Parathyroid adenoma (tissue), 2 donors: ENCODE measurements at regions not wholly inside any gene's neighbourhood (a gene's known extent, or its start where the extent isn't known, plus 50 kb on each side); places are given as distances from the start of the nearest gene placed in this dataset.

Source experiments
- H2AFZ ChIP-seq: fragments of 300-600 bp; sonication (generic); one replicate; pipeline ENCODE4 v1.7.0; 2017; ENCODE audit warnings: antibody characterized with exemption, mild to moderate bottlenecking
- H3K27ac ChIP-seq: fragments of 300-600 bp; sonication (generic); one replicate; pipeline ENCODE4 v1.7.0; 2017
- H3K27me3 ChIP-seq: fragments of 300-600 bp; sonication (generic); one replicate; pipeline ENCODE4 v1.7.0; 2017; ENCODE audit warnings: low read length; ENCODE audit not compliant: control insufficient read depth, insufficient read depth
- H3K36me3 ChIP-seq: fragments of 300-600 bp; sonication (generic); one replicate; pipeline ENCODE4 v1.7.0; 2017; ENCODE audit warnings: low read length; ENCODE audit not compliant: control insufficient read depth, insufficient read depth
- H3K4me1 ChIP-seq: fragments of 300-600 bp; sonication (generic); one replicate; pipeline ENCODE4 v1.7.0; 2017; ENCODE audit warnings: control low read depth
- H3K4me2 ChIP-seq: fragments of 300-600 bp; sonication (generic); one replicate; pipeline ENCODE4 v1.7.0; 2017; ENCODE audit warnings: low read length
- H3K4me3 ChIP-seq: fragments of 300-600 bp; sonication (generic); one replicate; pipeline ENCODE4 v1.7.0; 2017; ENCODE audit warnings: low read depth, low read length
- H3K79me2 ChIP-seq: fragments of 300-600 bp; sonication (generic); one replicate; pipeline ENCODE4 v1.7.0; 2017; ENCODE audit warnings: control low read depth
- H3K9ac ChIP-seq: fragments of 300-600 bp; sonication (generic); one replicate; pipeline ENCODE4 v1.7.0; 2017; ENCODE audit warnings: mild to moderate bottlenecking
- H3K9me3 ChIP-seq: fragments of 300-600 bp; sonication (generic); one replicate; pipeline ENCODE4 v1.7.0; 2017; ENCODE audit warnings: low read length; ENCODE audit not compliant: control insufficient read depth
- CTCF ChIP-seq: fragments of 300-600 bp; sonication (generic); IDR thresholded peaks from one replicate; pipeline ENCODE4 v1.7.0; 2017; ENCODE audit warnings: antibody characterized with exemption, mild to moderate bottlenecking
- donor health status: primary hyperparathyroidism.

DNA sequence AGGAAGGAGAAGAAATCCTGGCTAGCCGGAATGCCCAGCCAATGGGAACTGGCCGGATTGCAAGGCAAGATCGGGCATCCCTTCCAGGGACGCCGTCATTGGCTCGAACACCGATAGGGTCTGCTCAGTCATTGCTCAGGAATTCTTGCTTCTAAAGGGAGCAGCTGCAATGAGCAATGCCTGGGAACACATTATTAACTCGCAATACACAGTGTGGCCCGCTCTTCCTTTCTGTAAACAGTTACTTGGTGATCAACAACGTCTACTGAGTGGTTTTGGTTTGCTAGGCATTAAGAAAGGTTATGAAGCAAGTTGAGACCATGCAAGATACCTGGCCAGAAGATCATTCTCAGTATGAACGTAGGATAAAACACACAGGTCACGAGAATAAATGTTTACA is 165.4 kb upstream of the CITED2 start:
- H3K36me3 ChIP-seq = no peaks in the 10 kb centered on the region
- no peak overlapping the region for H3K4me2 ChIP-seq
- H3K9ac ChIP-seq = no peak overlapping the region
- H3K27me3 ChIP-seq = no peaks in the 10 kb centered on the region
- no peaks in the 10 kb centered on the region for H3K79me2 ChIP-seq
- no peak overlapping the region for H3K4me3 ChIP-seq
- H2AFZ ChIP-seq = no peak overlapping the region
- H3K27ac ChIP-seq = no peak overlapping the region
- H3K9me3 ChIP-seq = no peaks in the 10 kb centered on the region
- H3K4me1 ChIP-seq = peaks cover 57% of the 10 kb centered on the region
- TF ChIP-seq CTCF = no peak

DNA sequence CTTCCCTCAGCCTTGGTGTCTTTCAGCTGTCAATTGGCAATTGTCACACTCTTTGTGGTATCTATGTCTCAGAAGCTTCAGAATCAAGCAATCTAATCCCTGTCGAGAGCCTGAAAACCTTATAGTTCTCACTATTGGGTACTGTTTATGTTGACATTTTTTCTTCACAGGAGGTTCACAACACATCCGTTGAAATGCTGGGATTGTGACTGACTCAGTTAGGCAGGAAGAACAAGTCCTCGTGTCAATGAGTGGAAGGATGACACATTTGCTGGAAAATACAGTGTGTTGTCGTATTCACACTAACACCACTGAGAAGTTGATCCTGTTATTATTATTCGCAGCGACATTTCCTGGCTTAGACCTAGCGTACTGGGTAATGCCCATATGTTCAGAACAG is 163.9 kb upstream of the CITED2 start:
- Histone ChIP-seq H3K27ac (peak overlapping the region; percentile 93), H3K4me2 (no peak overlapping the region), H3K36me3 (no peaks in the 10 kb centered on the region), H3K4me1 (peaks cover 54% of the 10 kb centered on the region), H3K9me3 (no peaks in the 10 kb centered on the region), H3K27me3 (no peaks in the 10 kb centered on the region), H3K4me3 (no peak overlapping the region), H2AFZ (peak overlapping the region; percentile 17), H3K9ac (no peak overlapping the region), H3K79me2 (no peaks in the 10 kb centered on the region)
- no peak for TF ChIP-seq CTCF

- TF ChIP-seq CTCF = no peak
- Histone ChIP-seq H3K4me2 (peak overlapping the region; percentile 52), H3K27me3 (no peaks in the 10 kb centered on the region), H3K9me3 (no peaks in the 10 kb centered on the region), H3K27ac (peak overlapping the region; percentile 93), H2AFZ (peak overlapping the region; percentile 10), H3K4me3 (no peak overlapping the region), H3K79me2 (no peaks in the 10 kb centered on the region), H3K4me1 (peaks cover 51% of the 10 kb centered on the region), H3K36me3 (no peaks in the 10 kb centered on the region), H3K9ac (no peak overlapping the region)
Measured at GRCh38 chr6:139536751-139537617, 162.5 kb upstream of the CITED2 start.

- Histone ChIP-seq H3K27ac (peak overlapping the region; percentile 93), H3K9ac (peak overlapping the region; percentile 24)
Measured at GRCh38 chr6:139534472-139535115, 160.1 kb upstream of the CITED2 start.

More at GRCh38 chr6:139534472-139535115, 160.1 kb upstream of the CITED2 start:
- no peak for TF ChIP-seq CTCF
- no peaks in the 10 kb centered on the region for H3K9me3 ChIP-seq
- H2AFZ ChIP-seq = peak overlapping the region; percentile 69
- H3K27me3 ChIP-seq = no peaks in the 10 kb centered on the region
- H3K36me3 ChIP-seq = no peaks in the 10 kb centered on the region
- peaks cover 58% of the 10 kb centered on the region for H3K4me1 ChIP-seq
- H3K79me2 ChIP-seq = no peaks in the 10 kb centered on the region
- peak overlapping the region; percentile 77 for H3K4me2 ChIP-seq
- H3K4me3 ChIP-seq = peak overlapping the region; percentile 19
